ENCODE measurements at regions not wholly inside any gene's neighbourhood (a gene's known extent, or its start where the extent isn't known, plus 50 kb on each side); places are given as distances from the start of the nearest gene placed in this dataset.

DNA sequence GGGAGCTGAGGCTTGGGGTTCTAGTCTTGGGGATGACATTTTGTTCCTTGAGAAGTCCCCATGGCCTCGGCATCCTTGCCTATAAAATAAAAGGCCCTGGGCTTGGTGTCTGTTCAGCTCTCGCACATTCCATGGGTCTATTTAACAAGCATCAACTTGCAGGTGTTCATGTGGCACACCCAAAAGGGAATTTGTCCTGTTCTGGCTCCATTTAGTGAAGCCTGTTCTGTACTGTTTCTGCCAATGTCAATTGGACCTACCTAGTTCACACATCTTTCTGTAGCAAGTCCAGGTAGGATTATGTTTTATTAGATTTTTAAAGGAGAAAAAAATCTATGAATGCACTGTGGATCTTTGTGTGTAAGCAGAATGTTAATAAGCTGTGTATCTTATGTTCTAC lies 262.0 kb downstream of the HIVEP2 start:
- no peak for DNase-seq (ENCODE audit: low spot score)

DNA sequence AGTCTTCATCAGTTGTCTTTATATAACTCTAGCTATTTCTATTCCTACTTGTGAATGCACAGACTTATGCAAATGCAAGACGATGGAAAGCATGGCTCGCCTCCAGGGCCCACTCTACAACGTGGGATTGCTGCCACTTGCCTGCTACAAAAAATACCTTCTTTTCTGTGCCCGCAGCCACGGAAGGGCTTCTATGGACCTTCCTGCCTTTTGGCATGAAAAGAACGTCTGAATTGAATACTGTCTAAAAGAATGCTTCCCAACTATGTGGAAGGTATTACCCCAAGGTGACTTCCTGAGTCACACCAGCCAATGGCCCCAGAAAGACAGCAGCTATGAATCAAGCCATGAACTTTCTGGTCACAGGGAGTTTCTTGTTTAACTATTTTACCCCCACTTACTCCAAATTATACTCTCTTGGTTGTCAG lies 261.2 kb downstream of the HIVEP2 start:
- no peak for DNase-seq (ENCODE audit: low spot score)

DNA sequence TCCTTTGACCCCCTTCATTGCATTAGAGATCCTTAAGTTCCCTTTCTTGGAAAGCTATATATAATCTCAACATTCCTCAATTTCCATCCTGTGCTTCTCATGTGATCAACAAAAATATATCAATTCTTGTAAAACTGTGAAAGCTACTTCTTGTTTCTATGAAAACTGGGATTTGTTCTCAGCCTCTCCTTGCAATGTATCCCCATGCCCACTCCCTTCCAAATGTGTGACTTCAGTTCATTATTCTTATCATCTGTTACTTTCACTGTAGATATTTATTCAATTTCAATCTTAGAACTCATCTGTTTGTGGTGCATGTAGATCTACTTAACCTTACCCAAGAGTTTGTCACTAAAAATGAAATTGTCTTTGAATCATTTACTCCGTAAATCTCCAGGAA lies 260.6 kb downstream of the HIVEP2 start:
- no peak for DNase-seq (ENCODE audit: low spot score)

DNA sequence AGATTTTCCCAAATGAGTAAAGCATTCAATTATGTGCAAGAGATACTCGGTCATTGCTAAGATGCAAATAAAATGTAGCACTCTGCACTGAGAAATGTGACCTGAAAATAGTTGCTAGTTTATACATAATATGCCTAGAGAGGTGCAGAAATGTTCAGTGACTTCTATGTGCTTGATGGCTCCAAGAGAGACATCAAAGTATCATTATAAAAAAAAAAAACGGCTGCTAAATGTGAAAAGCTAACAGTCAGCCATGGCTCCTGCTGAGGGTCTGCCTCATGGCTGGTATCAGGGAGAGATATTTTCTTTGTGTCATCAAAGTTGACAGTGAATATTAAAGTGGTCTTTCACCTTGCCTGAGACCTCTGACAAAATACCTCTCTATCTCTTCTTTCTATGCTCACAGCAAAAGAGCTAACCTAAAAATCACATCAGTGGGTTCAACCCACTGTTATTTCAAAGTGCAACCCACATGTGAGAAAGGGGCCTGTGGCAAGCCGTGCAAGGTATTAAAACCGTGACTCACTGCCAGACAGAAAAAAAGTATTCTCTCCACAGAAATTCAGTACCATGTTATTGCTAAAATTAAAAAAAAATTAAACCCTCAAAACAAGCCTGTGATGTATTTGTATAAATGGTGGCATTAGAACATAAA lies 259.0 kb downstream of the HIVEP2 start:
- DNase-seq (ENCODE audit: low spot score) = no peak

DNA sequence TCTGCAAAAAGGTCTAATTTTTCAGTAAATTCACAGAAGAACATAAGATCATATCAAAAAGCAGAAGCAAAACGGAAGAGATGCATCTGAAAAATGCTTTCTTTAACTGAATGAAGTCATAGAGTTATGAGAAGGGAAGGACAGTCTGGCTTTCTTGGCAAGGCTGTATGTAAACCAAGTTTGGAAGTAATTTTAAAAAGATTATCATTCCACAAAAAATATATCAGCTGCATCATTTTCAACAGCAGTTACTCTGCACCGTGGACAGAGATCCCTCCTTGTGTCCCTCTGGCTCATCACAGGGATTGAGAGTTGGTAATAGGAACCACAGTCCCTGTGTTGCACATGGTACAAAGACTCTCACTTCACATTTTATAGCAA lies 258.5 kb downstream of the HIVEP2 start:
- DNase-seq (ENCODE audit: low spot score) = no peak

DNA sequence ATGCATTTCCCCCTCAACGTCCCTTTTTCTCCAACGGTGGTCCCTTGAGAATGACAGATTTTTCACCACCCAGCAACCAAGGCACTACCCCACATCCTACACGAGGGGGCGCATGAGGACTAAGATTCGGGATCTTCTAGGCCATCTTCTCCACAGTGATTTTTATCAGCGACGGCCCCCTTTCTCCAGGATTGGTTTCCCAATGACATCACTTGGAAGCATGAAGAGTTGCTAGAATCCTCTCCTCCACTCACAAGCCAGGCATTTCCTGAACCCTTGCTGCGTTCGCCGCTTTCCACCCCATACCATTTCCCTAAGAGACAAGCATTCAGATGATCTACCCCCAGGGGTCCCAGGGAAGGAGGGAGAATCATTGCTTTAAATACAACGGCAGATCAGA lies 252.0 kb downstream of the HIVEP2 start:
- peak; percentile 56 for DNase-seq (ENCODE audit: low spot score)

DNA sequence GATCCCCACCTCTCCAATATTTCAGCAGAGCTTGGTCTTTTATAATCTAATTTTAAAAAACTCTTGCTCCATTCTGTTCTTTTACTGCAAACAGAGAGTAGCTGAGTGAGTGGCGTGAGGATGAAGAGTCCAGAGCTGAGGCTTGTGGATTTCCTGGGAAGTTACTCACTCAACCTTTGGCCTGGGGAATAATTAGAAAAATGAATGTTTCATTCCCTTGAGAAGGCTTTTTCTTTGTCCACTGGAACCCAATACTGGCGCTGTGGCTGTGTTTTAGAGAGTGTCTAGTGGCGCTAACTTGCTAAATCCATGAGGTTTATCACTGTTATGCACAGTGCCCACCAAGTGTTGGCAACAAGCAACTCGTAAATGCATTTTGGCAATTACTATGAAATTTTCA lies 251.5 kb downstream of the HIVEP2 start:
- DNase-seq (ENCODE audit: low spot score) = no peak

DNA sequence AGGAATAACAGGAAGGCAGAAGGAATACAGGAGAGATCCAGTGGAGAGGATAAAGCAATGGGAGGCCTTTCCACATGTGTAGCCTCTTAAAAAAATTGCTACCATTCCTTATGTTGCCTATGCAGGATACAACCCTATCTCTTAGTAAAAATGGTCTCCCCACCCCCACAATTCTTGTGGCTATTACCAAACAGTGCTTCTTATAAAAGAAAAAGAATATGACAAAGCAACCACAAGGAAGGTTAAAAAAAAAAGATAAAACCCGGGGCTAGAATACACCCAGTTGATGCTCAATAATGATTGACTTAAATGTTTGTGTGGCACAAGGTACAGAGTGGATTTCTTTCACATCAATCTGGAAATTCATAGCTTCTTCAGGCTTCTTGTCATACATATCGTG lies 250.9 kb downstream of the HIVEP2 start:
- no peak for DNase-seq (ENCODE audit: low spot score)

DNA sequence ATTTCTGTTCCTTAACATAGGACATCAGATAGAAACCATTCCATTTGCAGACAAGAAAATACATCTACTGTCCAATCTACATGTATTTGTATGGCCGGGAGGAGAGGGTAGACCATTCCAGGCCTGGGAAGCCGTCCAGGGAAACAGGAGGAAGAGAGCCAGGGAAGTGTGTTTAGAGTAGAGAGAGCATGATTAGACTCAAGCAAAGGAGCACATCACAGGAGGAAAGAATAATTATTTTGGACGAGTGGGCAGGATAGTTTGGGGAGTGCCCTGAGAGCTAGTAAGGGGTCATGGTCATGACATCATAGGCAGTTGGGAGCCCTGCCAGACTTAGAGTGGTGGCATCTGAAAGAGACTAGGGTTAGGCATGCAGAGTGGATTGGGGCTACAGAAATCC lies 250.0 kb downstream of the HIVEP2 start:
- no peak for DNase-seq (ENCODE audit: low spot score)

DNA sequence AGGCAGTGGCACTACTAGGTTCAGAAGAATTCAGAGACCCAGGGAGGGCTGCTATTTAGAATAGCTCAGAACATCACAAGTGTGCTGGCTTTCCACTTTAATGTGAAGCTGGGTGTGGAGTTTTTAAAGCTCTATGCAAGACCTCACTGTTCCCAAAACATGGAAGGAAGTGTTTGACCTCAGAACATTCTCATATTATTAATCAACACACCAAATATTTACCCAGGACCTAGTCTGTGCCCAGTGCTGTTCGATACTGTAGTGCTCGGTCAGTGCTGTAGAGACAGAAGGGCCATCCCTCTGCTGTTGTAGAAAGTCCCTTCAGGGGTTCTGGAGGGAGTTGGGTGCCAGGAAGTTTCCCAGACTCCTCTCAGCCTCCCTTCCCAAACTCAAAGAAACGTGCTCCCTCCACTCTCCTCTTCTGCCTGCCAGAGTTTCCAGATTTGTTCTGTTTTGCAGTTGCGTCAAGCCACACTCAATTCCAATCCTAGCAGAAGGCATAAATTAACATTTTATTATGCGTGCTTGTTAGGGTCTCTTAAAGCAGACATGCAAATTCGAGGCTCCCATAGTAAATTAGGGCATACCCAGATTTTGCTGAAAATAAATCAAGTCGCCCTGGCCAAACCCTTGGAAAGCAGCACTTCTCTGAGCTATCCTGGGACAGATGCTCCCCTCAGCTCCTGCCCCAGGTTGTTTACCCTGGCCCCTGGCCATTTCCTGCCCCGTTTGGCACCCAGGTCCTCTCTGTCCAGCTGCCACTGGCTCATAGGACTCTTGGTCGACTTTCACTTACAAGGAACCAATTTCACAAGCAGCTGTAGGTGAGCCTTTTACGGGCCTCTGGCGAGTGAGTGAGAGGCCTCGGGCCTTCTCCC lies 248.6 kb downstream of the HIVEP2 start:
- peak; percentile 27 for DNase-seq (ENCODE audit: low spot score)

DNA sequence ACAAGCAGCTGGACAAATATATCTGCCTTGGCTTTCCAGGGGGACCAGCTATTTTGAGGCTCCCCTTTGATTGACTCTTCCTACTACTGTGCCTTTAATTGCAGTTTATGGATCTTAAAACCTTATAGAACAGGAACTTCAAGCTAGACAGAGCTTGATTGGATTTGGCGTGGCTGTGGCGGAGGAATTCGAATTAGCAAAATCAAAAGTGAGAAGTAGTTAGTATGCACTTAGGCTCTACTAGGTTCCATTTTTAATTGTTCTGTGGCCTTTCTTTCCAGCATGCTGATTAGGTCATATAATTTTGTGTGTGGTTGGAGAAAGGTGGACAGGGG lies 248.0 kb downstream of the HIVEP2 start:
- DNase-seq (ENCODE audit: low spot score) = no peak

DNA sequence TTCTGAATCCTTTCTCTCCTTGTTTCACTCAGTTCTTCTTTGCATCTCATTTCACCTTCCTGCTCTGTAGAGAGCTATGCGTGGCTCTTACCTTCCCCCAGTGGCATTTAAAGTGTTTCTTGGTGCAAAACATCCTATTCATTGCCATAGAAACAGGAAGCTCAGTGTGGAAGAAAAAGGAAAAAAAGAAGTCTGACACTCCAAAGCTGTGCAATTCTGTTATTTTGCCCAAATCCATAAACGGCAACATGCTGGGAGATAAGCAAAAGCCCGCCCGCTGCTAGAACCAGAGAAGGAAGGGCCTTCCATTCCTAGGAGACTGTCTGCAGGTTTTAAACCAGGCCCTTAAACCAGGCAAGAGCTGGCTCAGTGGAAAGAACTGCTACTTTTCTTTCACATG lies 247.1 kb downstream of the HIVEP2 start:
- DNase-seq (ENCODE audit: low spot score) = no peak

DNA sequence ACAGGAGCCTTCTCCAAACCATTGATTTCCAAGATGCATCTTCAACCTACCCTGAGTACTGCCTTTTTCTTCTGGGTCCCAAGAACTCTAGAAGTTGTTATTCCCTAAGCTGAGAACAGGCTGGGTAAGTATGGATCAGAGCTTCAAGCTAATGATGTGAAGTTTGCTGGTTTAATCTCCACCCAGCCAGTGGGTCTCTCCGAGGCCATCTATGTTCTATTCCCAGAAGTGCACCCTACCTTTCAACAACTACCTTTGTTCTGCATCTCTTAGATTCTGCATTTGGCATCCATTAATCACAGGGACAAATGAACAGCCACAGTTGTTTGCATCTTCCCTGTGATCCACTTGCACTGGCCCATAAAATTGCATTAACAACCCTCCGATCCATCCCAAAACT lies 246.2 kb downstream of the HIVEP2 start:
- no peak for DNase-seq (ENCODE audit: low spot score)

DNA sequence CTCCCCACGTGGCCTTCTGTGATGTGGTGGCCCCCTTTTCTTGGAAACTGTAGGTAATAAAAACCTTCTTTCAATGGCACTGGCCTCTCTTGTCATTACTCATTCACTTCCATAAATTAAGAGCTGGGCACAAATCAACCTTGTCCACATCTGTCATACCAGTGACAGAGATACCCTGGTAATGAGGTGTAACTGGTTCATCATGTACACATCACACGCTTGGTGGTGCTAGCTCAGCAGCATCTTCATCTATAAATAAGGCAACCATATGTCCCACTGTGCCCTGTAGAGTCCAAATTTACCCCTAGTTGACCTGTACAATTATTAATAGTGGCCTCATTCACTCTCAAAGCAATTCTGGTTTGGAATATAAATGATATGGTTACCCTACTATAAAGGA lies 245.6 kb downstream of the HIVEP2 start:
- DNase-seq (ENCODE audit: low spot score) = no peak

DNA sequence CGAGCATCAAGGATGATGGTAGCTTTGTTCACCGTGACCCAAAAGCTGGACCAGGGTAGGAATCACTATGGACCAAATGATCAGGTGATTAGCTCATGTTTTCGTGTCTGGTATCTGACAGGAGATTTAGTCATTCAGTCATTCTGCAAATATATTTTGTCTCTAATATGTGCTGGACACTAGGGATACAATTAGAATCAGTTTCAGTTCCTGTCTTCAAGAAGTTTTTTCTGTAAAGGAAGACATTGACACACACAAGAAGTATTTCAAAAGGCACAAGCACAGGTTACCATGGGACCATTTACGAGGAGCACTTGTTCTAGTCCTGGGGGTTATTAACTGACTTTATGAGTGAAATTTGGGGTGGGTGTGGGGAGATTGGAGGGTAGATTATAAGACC lies 244.9 kb downstream of the HIVEP2 start:
- no peak for DNase-seq (ENCODE audit: low spot score)

DNA sequence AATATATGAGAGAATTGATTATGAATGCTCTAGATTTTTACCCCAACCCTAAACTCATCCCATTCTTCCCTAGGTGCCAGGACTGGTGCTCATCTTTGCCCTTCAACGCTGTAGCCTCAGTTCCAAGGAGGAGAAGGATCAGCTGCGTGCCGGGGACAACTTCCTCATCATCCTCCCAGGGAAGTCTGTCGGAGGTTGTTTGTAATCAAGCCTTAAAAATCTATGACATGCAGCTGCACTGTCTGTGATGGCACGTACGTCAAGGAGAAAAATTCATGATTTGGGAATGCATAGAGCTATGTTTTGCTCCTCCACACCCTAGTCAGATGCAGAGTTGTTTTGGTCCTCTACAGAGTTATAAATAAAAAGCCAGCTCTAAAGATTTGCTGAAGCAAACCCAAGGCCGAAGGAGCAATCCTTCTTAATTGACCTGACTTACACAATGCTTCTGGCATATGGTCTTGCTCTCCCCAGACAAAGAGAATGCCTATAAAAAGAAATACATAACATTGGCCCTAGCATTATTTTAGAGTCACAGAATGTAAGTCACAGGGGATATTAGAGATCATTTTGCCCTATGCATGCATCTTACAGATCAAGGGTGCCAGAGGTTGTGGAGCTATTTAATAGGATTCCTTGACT lies 244.2 kb downstream of the HIVEP2 start:
- no peak for DNase-seq (ENCODE audit: low spot score)
